H1 (cell line): ENCODE measurements at regions not wholly inside any gene's neighbourhood (a gene's known extent, or its start where the extent isn't known, plus 50 kb on each side); places are given as distances from the start of the nearest gene placed in this dataset.

ENCODE experiments used
- CTCF ChIA-PET: fragments of 300-600 bp; sonication (Branson Sonifier 250); formaldehyde crosslinking; loops from one replicate; lab custom pipeline; 2021; ENCODE audit not compliant: partially characterized antibody; lab: Charles Lee
- POLR2A ChIA-PET: fragments of 300-600 bp; sonication (Branson Sonifier 250); formaldehyde crosslinking; loops from one replicate; lab custom pipeline; 2021; ENCODE audit warnings: inconsistent platforms; ENCODE audit not compliant: partially characterized antibody; lab: Charles Lee
- DNase-seq, 2 experiments: peaks; one replicate each; pipeline versions ENCODE4 v3.0.0 to v3.0.0-alpha.2; 2010 to 2022; ENCODE audit warnings: low spot score in 2 of 2, low read depth in 1 of 2, mixed read lengths in 1 of 2
- FAIRE-seq: peaks from 2 replicates; lab custom pipeline; 2011; peaks lifted over from hg19 to GRCh38; lab: Jason Lieb, UNC
- H2AFZ ChIP-seq: 2 replicates; pipeline ENCODE4 v1.8.1; 2012; ENCODE audit warnings: low read length, inconsistent platforms
- H2AK5ac ChIP-seq: 2 replicates; pipeline ENCODE4 v1.6.1; 2013; ENCODE audit warnings: low read depth, low read length
- H2BK120ac ChIP-seq: replicated peaks from 2 replicates; pipeline ENCODE3; 2013; ENCODE audit warnings: low read depth, low read length, inconsistent platforms
- H2BK12ac ChIP-seq: 2 replicates; pipeline ENCODE4 v1.6.1; 2013; ENCODE audit warnings: low read depth, low read length
- H2BK15ac ChIP-seq: 2 replicates; pipeline ENCODE4 v1.6.1; 2013; ENCODE audit warnings: low read length
- H2BK20ac ChIP-seq: 2 replicates; pipeline ENCODE4 v1.6.1; 2013; ENCODE audit warnings: low read length
- H2BK5ac ChIP-seq: 2 replicates; pipeline ENCODE4 v1.6.1; 2013; ENCODE audit warnings: low read depth, low read length
- H3K14ac ChIP-seq: 2 replicates; pipeline ENCODE4 v1.6.1; 2013; ENCODE audit warnings: inconsistent platforms; ENCODE audit not compliant: insufficient read length
- H3K18ac ChIP-seq: 2 replicates; pipeline ENCODE4 v1.6.1; 2013; ENCODE audit warnings: low read length; ENCODE audit errors: extremely low read depth
- H3K23ac ChIP-seq: 2 replicates; pipeline ENCODE4 v1.6.1; 2013; ENCODE audit warnings: inconsistent platforms; ENCODE audit not compliant: insufficient read length
- H3K23me2 ChIP-seq: 2 replicates; pipeline ENCODE4 v1.6.1; 2013; ENCODE audit warnings: low read depth, low read length
- H3K27ac ChIP-seq: 2 replicates; pipeline ENCODE4 v1.6.1; 2011; ENCODE audit warnings: low read depth, low read length, inconsistent platforms
- H3K27me3 ChIP-seq, 4 experiments: replicated peaks in 1 of 4; 1 replicate in 1 of 4; 2 replicates in 3 of 4; pipeline versions ENCODE4 v1.6.1 to v1.8.1; 2011 to 2013; ENCODE audit warnings: low read length in 3 of 4, mild to moderate bottlenecking in 3 of 4, inconsistent platforms in 2 of 4, mixed read lengths in 2 of 4, moderate library complexity in 1 of 4; ENCODE audit not compliant: control insufficient read depth in 3 of 4, insufficient read depth in 3 of 4; ENCODE audit errors: extremely low read depth in 1 of 4
- H3K36me3 ChIP-seq, 4 experiments: 2 replicates each; pipeline versions ENCODE4 v1.6.1 to v1.8.1; 2011 to 2013; ENCODE audit warnings: mild to moderate bottlenecking in 4 of 4, low read length in 3 of 4, moderate library complexity in 2 of 4, control low read depth in 1 of 4, inconsistent platforms in 1 of 4; ENCODE audit not compliant: insufficient read depth in 4 of 4, control insufficient read depth in 2 of 4
- H3K4ac ChIP-seq: replicated peaks from 2 replicates; pipeline ENCODE3; 2013; ENCODE audit warnings: low read length, low read depth, mixed read lengths, inconsistent platforms; ENCODE audit not compliant: insufficient read length
- H3K4me1 ChIP-seq, 4 experiments: replicated peaks in 1 of 4; 1 replicate in 1 of 4; 2 replicates in 3 of 4; pipeline versions ENCODE4 v1.6.1 to v1.8.1; 2011 to 2013; ENCODE audit warnings: low read length in 3 of 4, inconsistent platforms in 2 of 4, mixed read lengths in 1 of 4; ENCODE audit not compliant: insufficient read depth in 4 of 4, control insufficient read depth in 3 of 4
- H3K4me2 ChIP-seq, 2 experiments: 2 replicates each; pipeline versions ENCODE4 v1.6.1 to v1.8.1; 2011 to 2013; ENCODE audit warnings: low read depth in 2 of 2, low read length in 2 of 2, control low read depth in 1 of 2, inconsistent platforms in 1 of 2, mild to moderate bottlenecking in 1 of 2; ENCODE audit not compliant: insufficient read depth in 1 of 2
- H3K4me3 ChIP-seq, 4 experiments: fragments of 200-600, 300-600 bp in 1 of 4; sonication (generic), shearing (Covaris generic), sonication (Bioruptor Twin) in 1 of 4; 2 replicates each; pipeline versions ENCODE4 v1.5.1 to v1.8.1; 2011 to 2016; ENCODE audit warnings: low read length in 4 of 4, low read depth in 3 of 4, control low read depth in 2 of 4, inconsistent platforms in 2 of 4, mild to moderate bottlenecking in 2 of 4, mixed read lengths in 1 of 4, moderate library complexity in 1 of 4; ENCODE audit not compliant: insufficient read depth in 2 of 4; ENCODE audit errors: extremely low read depth in 1 of 4
- H3K56ac ChIP-seq: replicated peaks from 2 replicates; pipeline ENCODE3; 2013; ENCODE audit warnings: low read depth, mild to moderate bottlenecking, mixed read lengths, low read length, inconsistent platforms; ENCODE audit not compliant: insufficient read length
- H3K79me1 ChIP-seq: 2 replicates; pipeline ENCODE4 v1.6.1; 2013; ENCODE audit warnings: low read depth, low read length, control low read depth
- H3K79me2 ChIP-seq, 2 experiments: 2 replicates each; pipeline versions ENCODE4 v1.6.1 to v1.8.1; 2012 to 2013; ENCODE audit warnings: low read length in 2 of 2, mild to moderate bottlenecking in 2 of 2, inconsistent platforms in 1 of 2; ENCODE audit not compliant: insufficient read depth in 2 of 2, control insufficient read depth in 1 of 2
- H3K9ac ChIP-seq, 4 experiments: replicated peaks in 1 of 4; 1 replicate in 1 of 4; 2 replicates in 3 of 4; pipeline versions ENCODE4 v1.6.1 to v1.8.1; 2011 to 2013; ENCODE audit warnings: low read depth in 3 of 4, low read length in 3 of 4, control low read depth in 2 of 4, mild to moderate bottlenecking in 2 of 4, moderate library complexity in 2 of 4, inconsistent platforms in 1 of 4; ENCODE audit errors: extremely low read depth in 1 of 4
- H3K9me3 ChIP-seq, 2 experiments: 2 replicates each; pipeline versions ENCODE4 v1.6.1 to v1.8.1; 2012 to 2013; ENCODE audit warnings: mild to moderate bottlenecking in 2 of 2, moderate library complexity in 2 of 2, control low read depth in 1 of 2, inconsistent platforms in 1 of 2, low read depth in 1 of 2, low read length in 1 of 2, mixed read lengths in 1 of 2; ENCODE audit not compliant: insufficient read depth in 2 of 2
- H4K20me1 ChIP-seq, 2 experiments: replicated peaks in 1 of 2; 2 replicates each; pipeline versions ENCODE3 to v1.8.1; 2011 to 2013; ENCODE audit warnings: inconsistent platforms in 2 of 2, low read length in 2 of 2, mild to moderate bottlenecking in 1 of 2; ENCODE audit not compliant: insufficient read depth in 2 of 2, control insufficient read depth in 1 of 2
- H4K5ac ChIP-seq: 2 replicates; pipeline ENCODE4 v1.6.1; 2013; ENCODE audit warnings: low read length, low read depth, mixed read lengths, inconsistent platforms; ENCODE audit not compliant: insufficient read length
- H4K8ac ChIP-seq: 2 replicates; pipeline ENCODE4 v1.8.0; 2013; ENCODE audit warnings: mild to moderate bottlenecking, moderate library complexity, low read length, inconsistent platforms; ENCODE audit not compliant: insufficient read depth; ENCODE audit errors: extremely low read depth
- H4K91ac ChIP-seq: replicated peaks from 2 replicates; pipeline ENCODE3; 2013; ENCODE audit warnings: low read length, mixed read lengths, inconsistent platforms; ENCODE audit not compliant: insufficient read length
- ASH2L ChIP-seq: fragments of 200-600, 300-600 bp; sonication (generic); IDR thresholded peaks from one replicate; pipeline ENCODE4 v1.7.1; 2017; ENCODE audit warnings: low read length
- BACH1 ChIP-seq: IDR thresholded peaks from 2 replicates; pipeline ENCODE4 v1.6.1; 2012; ENCODE audit warnings: low read length, improper control_type of control experiment
- CBX5 ChIP-seq: fragments of 300-800, 300-1000 bp; sonication (generic); IDR thresholded peaks from 2 replicates; pipeline ENCODE4 v1.7.1; 2016; ENCODE audit warnings: antibody characterized with exemption, low read length, low read depth
- CHD2 ChIP-seq: IDR thresholded peaks from 2 replicates; pipeline ENCODE4 v1.6.1; 2012; ENCODE audit warnings: low read length, improper control_type of control experiment
- CREB1 ChIP-seq: IDR thresholded peaks from 2 replicates; pipeline ENCODE4 v1.6.1; 2012; ENCODE audit warnings: inconsistent platforms
- EP300 ChIP-seq, 2 experiments: IDR thresholded peaks; 1 replicate in 1 of 2; 2 replicates in 1 of 2; pipeline ENCODE4 v1.6.1; 2011 to 2012; ENCODE audit warnings: low read depth in 2 of 2, low read length in 2 of 2, mild to moderate bottlenecking in 2 of 2, borderline replicate concordance in 1 of 2, inconsistent platforms in 1 of 2, moderate library complexity in 1 of 2
- KDM4A ChIP-seq: IDR thresholded peaks from one replicate; pipeline ENCODE4 v1.7.1; 2012; ENCODE audit warnings: low read depth, mild to moderate bottlenecking, moderate library complexity, low read length, inconsistent platforms; ENCODE audit not compliant: severe bottlenecking
- NRF1 ChIP-seq: IDR thresholded peaks from 2 replicates; pipeline ENCODE4 v1.6.1; 2011; ENCODE audit warnings: mild to moderate bottlenecking, low read depth, low read length, improper control_type of control experiment
- RFX5 ChIP-seq: IDR thresholded peaks from 2 replicates; pipeline ENCODE4 v1.6.1; 2011; ENCODE audit warnings: low read depth, low read length, improper control_type of control experiment, borderline replicate concordance
- TCF12 ChIP-seq: IDR thresholded peaks from 2 replicates; pipeline ENCODE4 v1.6.1; 2011; ENCODE audit warnings: low read depth, mild to moderate bottlenecking, low read length
- TEAD4 ChIP-seq: IDR thresholded peaks from 2 replicates; pipeline ENCODE4 v1.6.1; 2012; ENCODE audit warnings: low read depth, low read length, inconsistent platforms, mixed read lengths
- WGBS, 2 experiments: shearing (Covaris generic) in 1 of 2; methylation state at CpG; one replicate each; pipeline versions ENCODE4 v1.1.6 to v1.1.7; 2013 to 2015; ENCODE audit warnings: low lambda C conversion rate in 2 of 2, mixed read lengths in 2 of 2, inconsistent platforms in 1 of 2, low coverage in 1 of 2, missing lambda C conversion rate in 1 of 2; ENCODE audit not compliant: insufficient replicate concordance in 2 of 2, insufficient coverage in 1 of 2, insufficient read length in 1 of 2; ENCODE audit errors: extremely low coverage in 1 of 2, missing lambda C conversion rate in 1 of 2; 5-methylcytosine and 5-hydroxymethylcytosine counted together
- TF ChIP-seq, protein P1 (sequence below), 3 experiments: IDR thresholded peaks; 1 replicate in 2 of 3; 2 replicates in 1 of 3; pipeline versions ENCODE4 v1.5.1 to v1.6.1; 2011; ENCODE audit warnings: low read length in 3 of 3, mild to moderate bottlenecking in 3 of 3, inconsistent platforms in 2 of 3, low read depth in 1 of 3, moderate library complexity in 1 of 3; ENCODE audit not compliant: insufficient read depth in 1 of 3; ENCODE audit errors: control extremely low read depth in 1 of 3
- TF ChIP-seq, protein P2 (sequence below): IDR thresholded peaks from 2 replicates; pipeline ENCODE4 v1.6.1; 2011; ENCODE audit warnings: low read depth, mild to moderate bottlenecking, low read length; ENCODE audit not compliant: insufficient read depth

- Histone ChIP-seq H3K79me2 (no peaks in the 10 kb centered on the region), H3K9me3 (no peaks in the 10 kb centered on the region), H2BK15ac (no peak overlapping the region), H3K4me3 (no peak overlapping the region), H3K18ac (no peak overlapping the region), H4K5ac (no peak overlapping the region), H2AK5ac (no peak overlapping the region), H2AFZ (no peak overlapping the region; the same call in 1 of the 2 replicates), H2BK120ac (no peak overlapping the region), H3K56ac (no peak overlapping the region), H2BK12ac (no peak overlapping the region), H3K27me3 (no peaks in the 10 kb centered on the region), H3K4ac (no peak overlapping the region), H3K14ac (no peak overlapping the region), H3K79me1 (no peaks in the 10 kb centered on the region), H2BK5ac (no peak overlapping the region), H3K9ac (no peak overlapping the region), H3K4me1 (no peaks in the 10 kb centered on the region), H3K23me2 (no peaks in the 10 kb centered on the region), H2BK20ac (no peak overlapping the region), H3K36me3 (no peaks in the 10 kb centered on the region), H3K23ac (no peak overlapping the region), H3K4me2 (no peak overlapping the region), H3K27ac (no peak overlapping the region), H4K8ac (no peak overlapping the region), H4K91ac (no peak overlapping the region), H4K20me1 (no peaks in the 10 kb centered on the region)
- DNase-seq (no peak), FAIRE-seq (no peak)
- POLR2A ChIA-PET = no interaction called here
- 90% methylated on average over 2 of the region's 2 CpGs; no CpG with 5 or more reads in 1 of the 2 experiments for WGBS, 2 experiments
- CTCF ChIA-PET = no interaction called here
- TF ChIP-seq CHD2 (no peak), NRF1 (no peak), KDM4A (no peak), TEAD4 (no peak), TCF12 (no peak), RFX5 (no peak), BACH1 (no peak), ASH2L (no peak), CREB1 (no peak), CBX5 (no peak), EP300 (IDR thresholded peaks at IDR 0.05; ENCODE audit: borderline replicate concordance in 1 of 2, low read depth in 2 of 2, low read length in 2 of 2) (no peak)
- TF ChIP-seq, protein P1, sequence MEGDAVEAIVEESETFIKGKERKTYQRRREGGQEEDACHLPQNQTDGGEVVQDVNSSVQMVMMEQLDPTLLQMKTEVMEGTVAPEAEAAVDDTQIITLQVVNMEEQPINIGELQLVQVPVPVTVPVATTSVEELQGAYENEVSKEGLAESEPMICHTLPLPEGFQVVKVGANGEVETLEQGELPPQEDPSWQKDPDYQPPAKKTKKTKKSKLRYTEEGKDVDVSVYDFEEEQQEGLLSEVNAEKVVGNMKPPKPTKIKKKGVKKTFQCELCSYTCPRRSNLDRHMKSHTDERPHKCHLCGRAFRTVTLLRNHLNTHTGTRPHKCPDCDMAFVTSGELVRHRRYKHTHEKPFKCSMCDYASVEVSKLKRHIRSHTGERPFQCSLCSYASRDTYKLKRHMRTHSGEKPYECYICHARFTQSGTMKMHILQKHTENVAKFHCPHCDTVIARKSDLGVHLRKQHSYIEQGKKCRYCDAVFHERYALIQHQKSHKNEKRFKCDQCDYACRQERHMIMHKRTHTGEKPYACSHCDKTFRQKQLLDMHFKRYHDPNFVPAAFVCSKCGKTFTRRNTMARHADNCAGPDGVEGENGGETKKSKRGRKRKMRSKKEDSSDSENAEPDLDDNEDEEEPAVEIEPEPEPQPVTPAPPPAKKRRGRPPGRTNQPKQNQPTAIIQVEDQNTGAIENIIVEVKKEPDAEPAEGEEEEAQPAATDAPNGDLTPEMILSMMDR (IDR thresholded peaks at IDR 0.05; ENCODE audit: control extremely low read depth in 1 of 3, insufficient read depth in 1 of 3, low read depth in 1 of 3, low read length in 3 of 3) = no peak
- TF ChIP-seq, protein P2, sequence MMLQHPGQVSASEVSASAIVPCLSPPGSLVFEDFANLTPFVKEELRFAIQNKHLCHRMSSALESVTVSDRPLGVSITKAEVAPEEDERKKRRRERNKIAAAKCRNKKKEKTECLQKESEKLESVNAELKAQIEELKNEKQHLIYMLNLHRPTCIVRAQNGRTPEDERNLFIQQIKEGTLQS = no peak
These were observed 732.5 kb upstream of the AGA start for GRCh38 chr4:178174756-178175155.
